HuH-7 (cell line): ENCODE measurements at regions not wholly inside any gene's neighbourhood (a gene's known extent, or its start where the extent isn't known, plus 50 kb on each side); places are given as distances from the start of the nearest gene placed in this dataset.

Experiments used
- DNase-seq: peaks from one replicate; pipeline ENCODE4 v3.0.0; 2011; ENCODE audit warnings: low spot score

DNA sequence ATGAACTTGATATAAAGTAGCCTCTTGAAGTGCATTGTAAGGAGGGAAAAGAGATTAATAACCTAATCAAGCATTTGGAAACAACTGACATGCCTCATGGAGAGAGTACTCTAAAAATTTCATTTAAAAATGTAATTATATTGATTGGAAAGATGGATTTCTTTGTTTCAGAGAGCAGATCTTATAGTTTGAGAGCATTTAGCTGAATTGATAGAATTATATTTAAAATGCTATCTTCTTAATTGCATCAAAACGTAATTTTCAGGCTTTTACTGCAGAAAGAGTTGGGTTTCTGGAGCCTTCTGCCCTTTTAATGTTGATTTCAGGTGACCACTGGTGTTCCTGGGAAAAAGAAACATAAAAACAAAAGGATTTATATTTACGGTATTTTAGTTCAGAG is 130.6 kb downstream of the EDN3 start:
- DNase-seq, result no peak

DNA sequence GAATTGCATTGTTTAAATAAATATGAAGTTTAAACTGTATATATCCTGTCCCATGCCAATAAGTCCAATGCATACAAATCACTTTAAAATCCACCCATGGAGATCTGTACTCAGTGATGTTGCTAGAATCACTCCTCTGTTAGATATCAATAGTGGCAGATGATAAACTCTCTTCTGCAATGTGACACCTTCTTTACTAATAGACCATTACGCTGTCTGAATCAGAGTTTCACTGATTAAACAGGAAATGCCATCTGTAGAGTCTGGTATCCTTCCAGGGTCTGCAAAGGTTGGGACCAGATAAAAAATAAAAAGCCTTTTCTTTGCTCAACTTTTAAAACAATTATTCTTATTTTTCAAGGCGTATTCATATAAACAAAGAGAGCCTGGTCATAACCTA is 134.5 kb downstream of the EDN3 start:
- no peak for DNase-seq

DNA sequence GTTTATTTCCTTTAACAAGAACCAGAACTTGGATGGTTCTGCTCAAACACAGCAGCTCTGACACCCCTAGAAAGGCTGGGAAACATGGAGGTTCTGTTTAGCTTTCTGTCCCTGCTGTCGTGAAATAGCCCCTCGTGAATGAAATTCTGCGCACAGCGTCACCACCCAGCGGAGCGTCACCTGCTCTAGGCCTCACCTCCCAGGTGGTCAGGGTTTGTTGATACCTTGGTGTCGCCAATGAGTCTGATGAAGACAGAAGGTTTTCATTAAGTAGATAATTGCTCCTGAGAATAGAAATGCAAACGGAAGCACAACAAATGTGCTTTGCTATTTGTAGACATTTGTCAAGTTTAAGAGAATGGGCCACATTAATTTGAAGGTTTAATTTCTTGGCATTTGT is 135.1 kb downstream of the EDN3 start:
- DNase-seq, result no peak

DNA sequence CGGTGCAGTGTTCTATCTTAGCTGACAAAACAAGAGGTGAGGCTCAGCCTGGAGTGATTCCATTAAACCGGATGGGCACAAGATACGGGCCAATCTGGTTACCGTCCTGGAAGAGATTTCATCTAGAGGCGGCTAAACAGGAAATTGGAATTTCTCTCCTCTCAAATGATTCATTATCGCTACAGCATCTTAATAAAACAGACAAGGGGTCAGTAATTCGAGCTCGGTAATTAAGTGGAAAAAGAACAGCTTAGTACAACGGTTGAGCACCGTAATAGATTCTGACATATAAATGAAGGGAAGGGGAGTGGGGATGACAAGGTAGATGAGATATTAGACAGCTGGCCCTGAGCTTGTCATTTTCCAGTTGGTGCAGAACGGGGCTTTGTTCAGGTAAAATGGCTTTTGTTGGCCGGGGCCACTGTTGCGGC is 137.2 kb downstream of the EDN3 start:
- no peak for DNase-seq

DNA sequence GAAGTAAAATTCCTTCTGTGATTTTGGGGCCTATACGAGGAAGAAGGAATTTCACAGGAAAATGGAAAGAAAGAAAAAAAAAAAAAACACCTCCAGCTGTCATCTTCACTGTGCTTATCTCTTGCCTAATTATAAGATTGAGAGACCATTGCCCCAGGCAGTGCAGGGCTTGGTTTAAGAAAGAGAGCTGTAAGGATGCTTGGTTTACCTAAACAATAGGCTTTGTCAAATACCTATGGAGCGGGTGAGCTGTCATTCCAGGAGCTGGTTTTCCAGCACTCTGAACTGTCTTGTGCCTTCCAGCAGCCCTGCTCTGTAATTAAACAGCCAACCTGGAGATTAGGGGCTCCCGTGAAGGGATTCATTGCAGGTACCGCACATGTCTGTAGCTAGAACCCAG is 137.8 kb downstream of the EDN3 start:
- DNase-seq, result no peak

DNA sequence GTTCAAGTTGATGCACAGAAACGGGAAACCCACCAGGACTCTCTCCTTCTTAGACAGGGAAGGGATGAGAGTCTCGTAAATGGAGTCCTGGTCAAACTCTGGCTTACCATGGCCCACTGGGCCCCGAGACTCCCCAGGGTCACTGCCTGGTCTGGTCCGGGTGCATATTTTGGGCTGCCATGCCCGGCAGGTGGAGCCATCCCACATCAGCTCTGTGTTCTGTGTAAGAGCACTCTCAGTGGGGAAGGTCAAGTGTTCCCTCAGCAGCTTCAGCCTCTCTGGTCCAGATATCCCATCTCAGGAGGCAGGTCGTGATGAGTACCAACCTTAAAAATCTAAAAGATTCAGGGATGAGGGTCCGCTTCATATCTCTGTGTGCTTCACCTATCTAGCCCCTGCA is 138.8 kb downstream of the EDN3 start:
- no peak for DNase-seq

DNA sequence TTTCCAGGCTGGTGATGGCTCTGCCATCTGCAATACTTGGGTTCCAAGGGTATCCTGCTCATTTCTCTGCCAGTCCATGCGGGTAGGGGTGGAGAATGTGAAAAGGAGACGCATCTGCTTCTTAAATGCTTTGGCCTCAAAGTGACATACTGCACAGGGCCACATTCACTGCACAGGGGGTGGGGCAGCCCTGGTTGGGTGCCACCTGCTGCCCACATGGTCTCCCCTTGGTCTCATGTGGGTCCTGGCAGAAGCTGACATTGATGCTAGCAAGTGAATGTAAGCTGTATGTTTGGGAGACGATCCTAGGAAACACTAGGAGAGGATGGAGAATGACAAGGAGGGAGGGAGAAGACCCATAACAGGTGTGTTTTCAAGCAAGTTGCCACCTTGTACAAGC is 140.9 kb downstream of the EDN3 start:
- DNase-seq, result no peak

DNA sequence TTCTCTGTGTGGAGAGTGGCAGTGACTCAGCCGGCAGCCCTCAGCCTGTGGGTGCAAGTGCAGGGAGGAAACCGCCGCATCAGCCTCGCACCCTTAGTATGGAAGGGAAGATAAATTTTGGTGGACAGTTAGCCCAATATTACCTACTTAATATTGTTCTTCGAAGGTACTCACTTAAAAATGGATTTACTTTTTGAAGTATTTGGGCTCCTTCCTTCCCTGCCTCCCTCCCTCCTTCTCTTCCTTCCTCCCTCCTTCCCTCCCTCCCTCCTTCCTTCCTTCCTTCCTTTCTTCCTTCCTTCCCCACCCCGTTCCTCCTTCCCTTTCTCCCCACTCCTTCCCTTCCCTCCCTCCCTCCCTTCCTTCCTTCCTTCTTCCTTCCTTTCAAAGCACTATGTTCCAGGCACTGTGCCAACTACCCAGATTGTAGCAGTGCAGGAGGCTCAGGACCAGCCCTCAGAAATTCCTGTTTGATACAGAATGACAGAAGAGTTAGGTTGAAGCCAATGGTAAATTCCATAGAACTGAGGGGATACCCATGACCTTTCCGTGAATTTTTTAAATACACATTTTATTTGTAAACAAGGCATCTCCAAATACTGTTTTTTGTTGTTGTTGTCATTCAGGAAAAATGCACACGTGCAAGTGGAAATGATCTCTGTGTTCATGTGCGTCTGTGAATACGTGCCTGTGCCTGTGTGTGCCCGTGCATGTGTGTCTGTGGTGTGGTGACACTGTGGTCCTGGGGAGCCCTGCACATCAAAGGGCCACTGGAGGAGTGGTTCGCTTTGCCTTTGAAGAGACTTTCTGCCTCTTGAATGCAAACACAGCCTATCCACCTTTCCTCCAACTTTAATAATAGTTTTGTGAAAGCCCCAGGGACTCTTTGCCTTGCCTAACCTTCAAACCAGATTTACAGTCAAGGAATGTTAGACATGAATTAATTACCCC is 141.7 kb downstream of the EDN3 start:
- DNase-seq, result no peak

DNA sequence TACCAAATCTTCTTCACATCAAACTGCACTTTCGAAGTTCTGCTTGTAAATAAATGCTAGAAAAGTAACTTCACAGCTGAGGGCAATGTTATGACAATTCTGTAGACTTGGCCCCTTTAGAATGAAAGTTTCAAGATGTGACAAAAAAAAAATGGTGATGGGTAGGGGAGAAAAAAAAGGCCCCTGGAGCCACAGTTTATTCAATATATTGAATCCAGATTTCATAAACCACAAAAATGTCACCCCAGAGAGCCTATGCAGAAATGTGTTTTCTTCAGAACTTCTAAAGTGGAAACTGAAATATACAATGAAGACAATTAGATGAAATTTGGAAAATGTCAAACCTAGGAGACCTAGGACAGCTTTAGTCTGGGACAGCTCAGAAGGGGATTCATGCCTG is 143.1 kb downstream of the EDN3 start:
- DNase-seq, result no peak

DNA sequence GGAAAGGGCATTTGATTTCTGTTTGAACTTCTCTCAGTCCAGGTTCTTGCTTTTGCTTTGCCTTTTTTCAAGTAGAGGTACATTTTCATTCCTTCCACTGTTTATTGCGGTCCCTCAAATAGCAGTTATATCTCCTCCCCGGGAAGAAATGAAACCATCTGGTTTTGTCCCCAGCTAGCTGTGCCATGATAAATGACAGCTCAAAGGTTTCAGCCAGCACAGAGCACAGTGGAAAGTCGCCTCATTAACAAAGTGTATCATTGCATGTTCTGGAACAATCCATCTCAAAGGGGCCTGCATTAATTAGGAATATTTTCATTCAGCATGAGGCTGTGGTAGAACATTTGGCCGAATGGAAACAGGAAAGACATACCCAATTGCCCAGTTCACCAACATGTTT is 146.0 kb downstream of the EDN3 start:
- DNase-seq, result no peak

DNA sequence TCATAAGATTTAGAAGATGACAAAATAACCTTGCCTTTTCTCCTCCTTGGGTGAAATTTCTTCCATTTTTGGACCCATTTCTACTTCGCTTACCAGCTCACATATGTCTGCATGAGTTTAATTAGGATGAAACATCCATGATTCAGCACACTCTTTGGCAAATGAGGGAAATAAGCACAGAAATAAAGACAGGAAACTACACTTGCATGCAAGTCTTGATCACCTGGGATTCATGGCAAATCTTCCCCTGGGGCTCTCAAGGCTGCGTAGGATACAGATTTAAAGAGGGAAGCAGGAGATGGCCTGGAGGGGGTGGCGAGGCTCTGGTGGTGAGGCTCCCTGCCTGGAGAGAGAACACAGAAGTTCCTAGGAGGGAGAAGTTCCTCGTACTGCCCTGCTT is 147.8 kb downstream of the EDN3 start:
- no peak for DNase-seq

DNA sequence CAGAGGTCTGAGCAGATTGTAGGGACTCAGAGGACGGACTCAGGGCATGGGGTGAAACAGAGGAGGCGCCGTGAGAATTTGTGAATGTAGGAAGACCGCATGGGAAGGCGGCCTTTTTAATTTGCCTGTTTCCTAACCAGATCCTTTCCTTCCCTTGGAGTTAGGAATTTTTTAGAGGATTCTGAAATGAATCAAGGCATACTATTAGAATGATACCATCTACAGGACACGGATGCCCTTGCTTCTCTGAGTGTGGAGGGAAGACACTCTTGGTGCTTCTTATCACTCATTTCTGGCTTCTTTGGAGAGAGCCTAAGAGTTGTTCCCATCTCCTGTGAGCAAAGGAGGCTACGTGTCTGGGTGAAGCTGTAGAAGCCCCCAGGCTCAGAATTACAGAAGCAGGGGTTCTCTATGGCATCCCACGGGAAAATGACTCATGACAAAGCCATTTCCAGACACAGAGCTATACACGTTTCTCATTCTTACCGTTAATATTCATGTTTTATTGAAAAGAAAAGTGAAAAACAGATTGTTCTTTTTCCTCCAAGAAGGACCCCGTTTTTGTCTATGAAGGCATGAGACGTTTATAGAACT is 148.5 kb downstream of the EDN3 start:
- no peak for DNase-seq

DNA sequence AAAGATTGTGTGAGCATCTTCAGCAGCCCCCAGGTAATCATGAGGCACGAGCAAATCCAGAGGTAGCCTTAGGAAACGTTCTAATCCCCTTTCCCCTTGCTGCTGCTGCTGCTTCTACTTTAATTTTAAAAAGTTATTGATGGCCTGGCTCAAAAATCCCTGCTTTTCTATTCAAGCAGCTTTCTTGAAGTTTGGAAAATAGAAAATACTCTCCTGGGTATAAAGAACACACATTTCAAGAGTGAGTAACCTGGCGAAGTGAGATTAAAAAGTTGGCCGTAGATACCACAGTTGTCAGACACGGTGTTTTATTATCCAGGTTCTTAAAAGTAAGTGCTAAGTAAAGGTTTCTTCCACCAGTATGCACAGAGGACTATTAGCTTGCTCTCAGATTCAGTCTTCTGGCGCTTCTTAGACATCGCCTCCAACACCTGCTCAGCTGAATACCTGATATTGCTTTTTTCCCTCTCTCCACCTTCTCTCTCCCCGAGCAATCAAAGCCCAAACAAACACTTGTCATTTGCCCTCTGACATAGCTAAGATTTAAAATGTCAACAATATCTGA is 150.7 kb downstream of the EDN3 start:
- DNase-seq, result no peak

DNA sequence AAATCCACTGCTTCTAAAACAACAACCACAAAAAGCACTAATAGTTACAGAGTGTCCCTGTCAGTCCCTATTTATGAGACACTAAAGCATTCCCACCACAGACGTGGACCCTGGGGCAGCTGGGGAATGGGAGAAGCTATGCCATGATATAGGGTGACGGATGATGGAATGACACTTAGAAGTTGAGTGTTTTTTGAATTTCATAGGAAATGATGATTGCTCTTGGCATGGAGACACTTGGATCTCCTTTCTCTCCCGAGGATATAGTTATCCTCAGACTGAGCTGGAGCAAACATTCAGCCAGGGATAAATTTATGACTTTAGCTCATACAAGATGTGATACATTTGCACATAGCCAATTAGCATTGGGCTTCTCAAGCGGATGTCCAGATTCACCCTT is 151.2 kb downstream of the EDN3 start:
- DNase-seq, result no peak

DNA sequence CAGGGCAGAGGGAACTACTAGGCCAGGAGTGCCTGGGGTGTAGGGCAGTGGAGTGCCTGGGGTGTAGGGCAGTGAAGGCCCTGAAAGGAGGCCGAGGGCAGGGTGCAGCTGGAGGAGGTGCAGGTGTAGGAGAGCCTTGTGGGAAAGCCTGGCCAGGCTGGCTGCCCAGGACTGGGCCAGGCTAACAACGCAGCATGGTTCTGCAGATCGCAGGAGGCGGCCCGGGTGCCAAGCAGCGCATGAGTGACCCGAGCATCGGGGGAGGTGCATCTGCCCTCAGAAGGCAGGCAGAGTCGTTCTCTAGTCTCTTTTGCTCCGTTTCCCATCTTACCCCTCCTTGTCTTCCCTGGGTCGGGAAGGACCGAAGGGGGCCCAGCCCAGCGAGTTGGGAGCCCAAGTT is 151.5 kb upstream of the PHACTR3 start:
- DNase-seq, result no peak

DNA sequence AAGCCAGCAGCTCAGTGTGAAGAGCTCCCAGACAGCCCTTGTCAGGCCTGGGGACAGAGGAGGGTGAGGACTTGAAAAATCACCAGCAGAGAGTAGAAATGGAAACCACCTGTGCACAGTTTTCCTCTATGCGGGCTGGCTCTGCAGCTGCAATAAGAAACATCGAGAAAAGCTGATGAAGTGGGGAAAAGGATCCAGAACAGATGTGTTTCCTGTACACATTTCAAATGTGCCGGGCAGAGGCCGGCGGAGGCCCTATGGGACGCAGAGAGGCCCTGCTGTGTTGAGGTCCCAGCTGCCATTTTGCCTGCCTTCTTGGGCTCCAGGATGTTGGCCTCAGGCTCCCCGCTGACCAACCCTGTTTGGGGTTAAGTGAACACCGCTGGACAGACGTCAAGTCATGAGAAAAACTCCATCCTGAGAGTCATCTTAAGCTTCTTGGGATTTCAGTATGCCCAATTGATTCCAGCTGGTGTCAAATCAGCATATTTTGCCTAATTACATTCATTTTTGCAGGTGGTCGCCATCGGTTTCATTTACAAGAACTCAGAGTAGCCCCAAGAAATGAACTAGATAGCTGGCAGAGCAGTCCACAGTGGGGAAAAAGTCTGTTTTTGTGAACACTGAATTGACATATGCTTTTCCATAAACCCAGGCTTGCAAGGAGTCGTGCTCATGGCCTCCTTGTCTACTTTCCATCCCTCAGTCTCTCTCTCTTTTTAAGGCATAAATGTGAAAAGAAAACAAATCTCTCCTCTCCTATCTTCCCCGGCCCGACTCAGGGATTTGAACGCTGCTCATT is 150.4 kb upstream of the PHACTR3 start:
- DNase-seq, result no peak

DNA sequence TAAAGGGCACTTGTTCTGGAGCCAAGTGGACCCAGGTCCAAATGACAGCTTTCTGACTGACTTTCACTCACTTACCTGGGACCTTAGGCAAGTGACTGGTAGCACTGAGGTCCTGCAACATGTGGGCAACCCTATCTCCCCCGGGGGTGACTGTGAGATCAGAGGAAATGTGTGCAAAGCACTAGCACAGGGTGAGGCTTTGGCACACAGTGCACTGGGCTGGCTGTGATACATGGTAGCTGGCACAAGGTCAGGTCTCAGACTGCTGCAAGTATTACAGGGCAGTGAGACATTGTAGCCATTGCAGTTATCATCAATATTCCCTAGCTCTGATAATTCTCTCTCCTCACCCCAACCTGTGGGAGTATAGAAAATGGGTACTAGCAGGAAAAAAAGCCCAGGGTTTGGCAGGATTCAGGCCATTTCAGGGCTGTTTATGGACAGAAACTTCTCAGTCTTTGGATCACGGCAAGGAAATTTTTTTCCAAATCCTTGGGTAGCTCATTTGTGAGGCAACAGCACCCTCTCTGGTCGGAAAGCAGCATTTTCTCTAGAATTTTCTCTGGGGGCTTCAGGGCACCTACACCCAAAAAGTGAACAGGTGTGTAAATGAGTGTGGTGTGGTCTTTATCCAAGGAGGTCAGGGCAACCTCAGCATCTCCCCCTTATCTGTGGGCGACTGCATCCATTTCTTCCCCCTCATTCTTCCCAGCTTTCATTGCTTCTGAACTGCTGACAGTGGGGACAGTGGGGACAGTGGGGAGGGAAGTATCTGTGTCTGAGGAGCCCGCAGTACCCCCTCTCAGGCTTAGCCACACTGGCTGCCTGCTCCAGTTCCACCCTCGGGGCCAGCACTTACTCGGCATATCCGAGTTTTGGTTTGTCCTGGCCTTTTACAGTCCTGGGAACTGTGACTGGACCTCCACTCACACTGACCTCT is 148.7 kb upstream of the PHACTR3 start:
- peak; percentile 38 for DNase-seq

DNA sequence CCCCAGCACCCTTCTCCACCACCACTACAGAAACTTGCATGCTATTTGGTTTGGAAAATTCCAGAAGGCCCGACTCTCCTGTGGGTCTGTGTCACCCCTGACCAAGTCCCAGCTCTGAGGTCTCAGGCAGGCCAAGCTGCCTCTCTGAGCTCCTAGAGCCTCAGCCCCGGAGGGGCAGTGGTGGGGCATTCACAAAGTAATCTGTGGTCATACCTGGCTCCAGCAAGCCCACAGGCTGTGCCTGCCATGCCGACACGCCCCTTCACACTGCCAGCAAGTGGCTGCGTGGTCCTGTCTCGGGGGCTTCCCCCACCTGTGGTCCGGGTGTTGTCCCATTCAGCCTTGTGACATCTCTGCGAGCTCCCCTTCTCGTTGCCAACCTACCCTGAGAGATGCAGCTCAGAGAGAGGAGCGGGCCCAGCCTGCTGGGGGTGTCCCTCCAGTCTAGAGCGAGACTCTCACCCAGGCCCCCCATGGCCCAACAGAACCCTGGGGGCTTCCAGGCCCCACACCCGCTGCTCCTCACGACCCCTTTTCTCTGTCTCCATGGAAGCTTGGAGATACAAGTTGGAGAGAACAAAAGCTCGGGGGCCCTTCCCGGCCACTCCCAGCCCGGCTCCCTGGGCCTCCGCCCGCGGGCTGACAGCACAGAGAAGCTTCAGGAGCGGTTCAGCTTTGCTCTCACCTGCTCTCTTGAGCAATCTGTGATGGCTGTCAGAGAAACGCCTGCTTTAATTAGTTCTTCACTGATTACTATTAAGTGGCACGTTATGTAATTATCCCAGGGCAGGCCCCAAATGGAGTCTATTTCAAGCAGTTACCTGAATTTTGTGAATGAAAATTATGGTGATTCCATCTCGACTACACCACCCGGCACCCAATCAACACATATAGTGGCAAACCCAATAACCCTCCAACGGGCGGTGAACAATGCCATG is 147.7 kb upstream of the PHACTR3 start:
- no peak for DNase-seq

DNA sequence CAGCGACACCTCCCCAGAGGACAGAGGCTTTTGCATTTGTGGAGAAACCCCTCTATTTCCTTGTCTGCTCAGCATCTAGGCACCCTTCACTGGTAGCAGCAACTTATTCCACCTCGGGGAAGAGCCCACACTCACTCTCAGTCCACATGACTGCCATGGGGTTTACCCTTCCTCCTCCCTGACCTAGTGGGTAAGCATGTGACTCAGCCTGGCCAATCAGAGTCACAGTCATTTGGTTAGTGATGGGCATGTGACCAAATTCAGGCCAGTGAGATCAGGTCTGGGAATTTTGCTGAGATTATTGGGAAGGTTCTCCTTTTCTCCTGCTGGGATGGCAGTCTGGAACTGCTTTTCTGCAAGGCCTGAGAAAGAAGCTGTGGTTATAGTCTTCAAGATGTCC is 145.7 kb upstream of the PHACTR3 start:
- DNase-seq, result no peak

DNA sequence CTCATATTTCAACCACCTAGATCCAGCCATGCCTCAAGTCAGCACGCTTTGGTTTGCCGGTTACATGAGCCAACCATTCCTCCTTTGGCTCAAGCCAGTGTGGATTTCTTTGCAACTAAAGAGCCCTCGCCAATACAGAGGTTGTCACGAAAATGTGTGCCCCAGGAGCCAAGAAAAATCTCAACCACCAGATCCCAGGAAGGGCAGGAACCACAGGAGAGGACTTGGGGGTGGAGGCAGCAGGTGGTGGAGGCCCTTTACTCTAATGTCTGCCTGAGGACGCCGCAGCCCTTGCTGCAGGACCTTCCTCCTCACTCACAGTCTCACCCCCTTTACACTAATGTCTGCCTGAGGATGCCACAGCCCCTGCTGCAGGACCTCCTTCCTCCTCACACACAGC is 144.8 kb upstream of the PHACTR3 start:
- DNase-seq, result no peak
